GM12878 (cell line): ENCODE measurements at regions not wholly inside any gene's neighbourhood (a gene's known extent, or its start where the extent isn't known, plus 50 kb on each side); places are given as distances from the start of the nearest gene placed in this dataset.

Experiments
- CEBPB ChIP-seq, 2 experiments: fragments of 150-350 bp in 1 of 2; IDR thresholded peaks; 2 replicates each; pipeline ENCODE4 v1.6.1; 2012 to 2014; ENCODE audit warnings: low read depth in 2 of 2, low read length in 2 of 2, borderline replicate concordance in 1 of 2, inconsistent platforms in 1 of 2
- MYB ChIP-seq: fragments of 150-350 bp; IDR thresholded peaks from 2 replicates; pipeline ENCODE4 v1.6.1; 2014; ENCODE audit warnings: mild to moderate bottlenecking, low read depth, low read length, borderline replicate concordance
- TF ChIP-seq, protein P1 (sequence below): IDR thresholded peaks from 2 replicates; pipeline ENCODE4 v1.6.1; 2012; ENCODE audit warnings: improper control_type of control experiment, low read depth, low read length; ENCODE audit not compliant: insufficient replicate concordance
- TF ChIP-seq, protein P2 (sequence below): fragments of 150-350 bp; IDR thresholded peaks from 2 replicates; pipeline ENCODE4 v1.6.1; 2014; ENCODE audit warnings: mild to moderate bottlenecking, low read depth, low read length
- TF ChIP-seq, protein P3 (sequence below): fragments of 450-650 bp; IDR thresholded peaks from 2 replicates; pipeline ENCODE4 v1.6.1; 2017; ENCODE audit warnings: mild to moderate bottlenecking, low read depth, inconsistent platforms; ENCODE audit not compliant: poor library complexity, severe bottlenecking

DNA sequence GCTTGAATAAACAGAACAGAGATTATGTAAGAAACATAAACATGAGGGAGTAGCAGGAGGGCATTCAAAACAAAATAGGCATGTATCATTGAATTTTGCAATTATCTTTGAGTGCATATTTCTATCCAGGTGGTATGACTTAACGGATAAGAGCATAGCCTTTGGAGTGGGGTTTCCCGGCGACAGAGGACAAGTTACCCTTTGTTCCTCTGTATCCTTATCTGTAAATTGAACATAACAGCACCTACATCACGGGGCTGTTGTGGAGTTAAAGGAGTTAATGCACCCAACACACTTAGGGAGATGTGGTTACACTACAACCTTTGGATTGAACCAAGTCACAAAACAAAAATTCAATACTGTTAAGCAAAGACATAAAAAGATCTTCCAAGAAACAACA is 314.6 kb upstream of the KIF2A start (continued):
- TF ChIP-seq, protein P1, sequence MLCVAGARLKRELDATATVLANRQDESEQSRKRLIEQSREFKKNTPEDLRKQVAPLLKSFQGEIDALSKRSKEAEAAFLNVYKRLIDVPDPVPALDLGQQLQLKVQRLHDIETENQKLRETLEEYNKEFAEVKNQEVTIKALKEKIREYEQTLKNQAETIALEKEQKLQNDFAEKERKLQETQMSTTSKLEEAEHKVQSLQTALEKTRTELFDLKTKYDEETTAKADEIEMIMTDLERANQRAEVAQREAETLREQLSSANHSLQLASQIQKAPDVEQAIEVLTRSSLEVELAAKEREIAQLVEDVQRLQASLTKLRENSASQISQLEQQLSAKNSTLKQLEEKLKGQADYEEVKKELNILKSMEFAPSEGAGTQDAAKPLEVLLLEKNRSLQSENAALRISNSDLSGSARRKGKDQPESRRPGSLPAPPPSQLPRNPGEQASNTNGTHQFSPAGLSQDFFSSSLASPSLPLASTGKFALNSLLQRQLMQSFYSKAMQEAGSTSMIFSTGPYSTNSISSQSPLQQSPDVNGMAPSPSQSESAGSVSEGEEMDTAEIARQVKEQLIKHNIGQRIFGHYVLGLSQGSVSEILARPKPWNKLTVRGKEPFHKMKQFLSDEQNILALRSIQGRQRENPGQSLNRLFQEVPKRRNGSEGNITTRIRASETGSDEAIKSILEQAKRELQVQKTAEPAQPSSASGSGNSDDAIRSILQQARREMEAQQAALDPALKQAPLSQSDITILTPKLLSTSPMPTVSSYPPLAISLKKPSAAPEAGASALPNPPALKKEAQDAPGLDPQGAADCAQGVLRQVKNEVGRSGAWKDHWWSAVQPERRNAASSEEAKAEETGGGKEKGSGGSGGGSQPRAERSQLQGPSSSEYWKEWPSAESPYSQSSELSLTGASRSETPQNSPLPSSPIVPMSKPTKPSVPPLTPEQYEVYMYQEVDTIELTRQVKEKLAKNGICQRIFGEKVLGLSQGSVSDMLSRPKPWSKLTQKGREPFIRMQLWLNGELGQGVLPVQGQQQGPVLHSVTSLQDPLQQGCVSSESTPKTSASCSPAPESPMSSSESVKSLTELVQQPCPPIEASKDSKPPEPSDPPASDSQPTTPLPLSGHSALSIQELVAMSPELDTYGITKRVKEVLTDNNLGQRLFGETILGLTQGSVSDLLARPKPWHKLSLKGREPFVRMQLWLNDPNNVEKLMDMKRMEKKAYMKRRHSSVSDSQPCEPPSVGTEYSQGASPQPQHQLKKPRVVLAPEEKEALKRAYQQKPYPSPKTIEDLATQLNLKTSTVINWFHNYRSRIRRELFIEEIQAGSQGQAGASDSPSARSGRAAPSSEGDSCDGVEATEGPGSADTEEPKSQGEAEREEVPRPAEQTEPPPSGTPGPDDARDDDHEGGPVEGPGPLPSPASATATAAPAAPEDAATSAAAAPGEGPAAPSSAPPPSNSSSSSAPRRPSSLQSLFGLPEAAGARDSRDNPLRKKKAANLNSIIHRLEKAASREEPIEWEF = no peak
- TF ChIP-seq CEBPB (IDR thresholded peaks at IDR 0.05; ENCODE audit: borderline replicate concordance in 1 of 2, low read depth in 2 of 2, low read length in 2 of 2) (no peak), MYB (no peak)
- TF ChIP-seq, protein P2, sequence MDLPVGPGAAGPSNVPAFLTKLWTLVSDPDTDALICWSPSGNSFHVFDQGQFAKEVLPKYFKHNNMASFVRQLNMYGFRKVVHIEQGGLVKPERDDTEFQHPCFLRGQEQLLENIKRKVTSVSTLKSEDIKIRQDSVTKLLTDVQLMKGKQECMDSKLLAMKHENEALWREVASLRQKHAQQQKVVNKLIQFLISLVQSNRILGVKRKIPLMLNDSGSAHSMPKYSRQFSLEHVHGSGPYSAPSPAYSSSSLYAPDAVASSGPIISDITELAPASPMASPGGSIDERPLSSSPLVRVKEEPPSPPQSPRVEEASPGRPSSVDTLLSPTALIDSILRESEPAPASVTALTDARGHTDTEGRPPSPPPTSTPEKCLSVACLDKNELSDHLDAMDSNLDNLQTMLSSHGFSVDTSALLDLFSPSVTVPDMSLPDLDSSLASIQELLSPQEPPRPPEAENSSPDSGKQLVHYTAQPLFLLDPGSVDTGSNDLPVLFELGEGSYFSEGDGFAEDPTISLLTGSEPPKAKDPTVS = no peak
- TF ChIP-seq, protein P3, sequence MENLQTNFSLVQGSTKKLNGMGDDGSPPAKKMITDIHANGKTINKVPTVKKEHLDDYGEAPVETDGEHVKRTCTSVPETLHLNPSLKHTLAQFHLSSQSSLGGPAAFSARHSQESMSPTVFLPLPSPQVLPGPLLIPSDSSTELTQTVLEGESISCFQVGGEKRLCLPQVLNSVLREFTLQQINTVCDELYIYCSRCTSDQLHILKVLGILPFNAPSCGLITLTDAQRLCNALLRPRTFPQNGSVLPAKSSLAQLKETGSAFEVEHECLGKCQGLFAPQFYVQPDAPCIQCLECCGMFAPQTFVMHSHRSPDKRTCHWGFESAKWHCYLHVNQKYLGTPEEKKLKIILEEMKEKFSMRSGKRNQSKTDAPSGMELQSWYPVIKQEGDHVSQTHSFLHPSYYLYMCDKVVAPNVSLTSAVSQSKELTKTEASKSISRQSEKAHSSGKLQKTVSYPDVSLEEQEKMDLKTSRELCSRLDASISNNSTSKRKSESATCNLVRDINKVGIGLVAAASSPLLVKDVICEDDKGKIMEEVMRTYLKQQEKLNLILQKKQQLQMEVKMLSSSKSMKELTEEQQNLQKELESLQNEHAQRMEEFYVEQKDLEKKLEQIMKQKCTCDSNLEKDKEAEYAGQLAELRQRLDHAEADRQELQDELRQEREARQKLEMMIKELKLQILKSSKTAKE = no peak
